ELF-1 (cell line): ENCODE measurements at regions not wholly inside any gene's neighbourhood (a gene's known extent, or its start where the extent isn't known, plus 50 kb on each side); places are given as distances from the start of the nearest gene placed in this dataset.
"Not testable (repeated sequence)": the region's sequence is repeated elsewhere in the genome, so short reads cannot be mapped to it uniquely, and the experiment has no call there.

Source experiments
- DNase-seq: peaks from one replicate; pipeline ENCODE4 v3.0.0-alpha.2; 2016; ENCODE audit warnings: low read depth, low spot score

DNA sequence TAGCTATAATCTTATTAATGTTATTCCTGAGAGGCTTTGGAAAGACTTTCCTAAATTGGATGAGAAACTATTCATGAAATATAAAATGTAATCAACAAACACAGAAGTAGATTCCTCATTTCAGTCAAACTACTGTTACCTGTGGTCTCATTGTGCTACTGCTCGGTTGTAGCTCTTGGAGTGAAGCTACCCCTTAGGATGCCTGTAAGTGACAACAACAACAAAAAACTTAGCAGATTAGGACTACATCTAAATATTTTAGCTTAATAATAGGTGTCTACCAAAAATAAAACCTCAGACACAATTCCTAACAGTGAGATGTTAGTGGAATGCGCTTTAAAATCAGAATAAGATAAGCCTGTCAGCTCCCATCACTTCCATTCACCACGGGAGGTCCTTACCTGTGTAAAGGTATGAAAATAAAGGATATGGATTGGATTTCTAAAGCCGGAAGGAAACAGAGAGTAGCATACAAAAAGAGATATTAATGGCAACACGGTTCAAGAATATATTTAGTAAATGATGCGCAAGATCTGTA, 369.2 kb downstream of the OSTF1 start:
- no peak for DNase-seq

- DNase-seq, result not testable (repeated sequence)
Observed at GRCh38 chr9:75459311-75459710, 371.0 kb downstream of the OSTF1 start.

DNA sequence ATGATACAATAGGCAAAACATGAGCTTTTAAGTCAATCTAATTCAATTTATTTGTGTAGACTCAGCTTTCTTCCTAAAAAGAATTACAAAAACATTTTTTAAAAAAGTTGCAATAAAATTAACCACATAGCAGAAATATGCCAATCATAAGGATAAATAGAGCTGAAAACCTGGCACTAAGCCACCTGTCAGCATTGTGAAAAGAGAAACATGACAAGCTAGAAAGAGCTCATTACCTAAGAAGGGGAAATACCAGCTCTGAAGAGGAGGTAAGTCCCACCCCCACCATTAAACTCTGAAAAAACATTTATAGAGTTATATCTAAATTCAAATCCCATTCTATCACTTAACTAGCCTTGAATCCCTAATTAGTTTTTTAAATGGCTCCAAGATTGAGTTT, 372.9 kb downstream of the OSTF1 start:
- no peak for DNase-seq

- DNase-seq, result no peak
Observed at GRCh38 chr9:75462866-75463265, 374.6 kb downstream of the OSTF1 start.

- no peak for DNase-seq
Observed at GRCh38 chr9:75463871-75464270, 375.6 kb downstream of the OSTF1 start.

DNA sequence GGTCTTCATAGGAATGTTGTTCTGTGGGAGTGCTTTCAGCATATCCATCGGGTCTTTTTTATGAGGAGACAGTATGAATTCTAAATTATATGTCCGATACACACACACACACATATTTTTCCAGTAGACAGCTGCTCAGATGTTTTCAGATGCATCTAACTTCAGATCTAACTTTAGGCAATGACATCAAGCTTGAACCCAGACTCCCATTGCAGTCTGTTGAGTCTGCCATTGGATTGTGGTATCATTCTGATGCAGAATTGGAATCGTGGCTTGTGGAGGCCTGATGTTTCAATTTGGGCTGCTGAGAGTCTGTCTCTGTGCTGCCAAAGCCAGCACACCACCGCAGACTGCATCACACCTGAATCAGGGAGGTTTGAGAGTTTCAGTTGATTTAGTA, 376.4 kb downstream of the OSTF1 start:
- no peak for DNase-seq

- DNase-seq, result no peak
Observed at GRCh38 chr9:75467142-75467541, 378.8 kb downstream of the OSTF1 start.

DNA sequence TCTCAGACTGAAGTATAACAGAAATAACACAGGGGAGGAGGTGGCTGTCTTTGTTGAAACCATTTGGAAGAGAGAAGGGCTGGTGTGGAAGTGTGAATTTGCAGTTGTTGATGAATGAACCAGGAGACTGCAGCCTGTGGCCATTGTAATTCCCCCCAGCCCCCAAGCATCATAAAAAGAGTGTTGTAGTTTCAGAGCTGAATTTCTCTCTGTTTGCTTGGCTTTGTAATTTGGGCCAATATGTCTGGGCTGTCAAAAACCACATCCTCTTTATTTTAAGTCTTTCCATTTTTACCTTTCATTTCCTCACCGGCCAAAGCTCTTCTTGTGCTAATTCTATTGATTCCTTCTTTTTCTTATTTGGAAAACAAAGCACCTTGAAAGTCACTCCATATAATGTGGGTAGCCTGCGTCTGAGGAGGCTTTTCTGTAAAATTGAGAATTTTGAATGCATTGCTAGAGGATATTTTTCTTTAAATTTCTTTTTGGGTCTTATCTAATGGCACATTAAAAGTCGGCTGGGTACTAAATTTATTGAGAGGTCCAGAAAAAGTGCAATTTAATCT, 383.3 kb downstream of the OSTF1 start:
- DNase-seq, result peak; percentile 6

DNA sequence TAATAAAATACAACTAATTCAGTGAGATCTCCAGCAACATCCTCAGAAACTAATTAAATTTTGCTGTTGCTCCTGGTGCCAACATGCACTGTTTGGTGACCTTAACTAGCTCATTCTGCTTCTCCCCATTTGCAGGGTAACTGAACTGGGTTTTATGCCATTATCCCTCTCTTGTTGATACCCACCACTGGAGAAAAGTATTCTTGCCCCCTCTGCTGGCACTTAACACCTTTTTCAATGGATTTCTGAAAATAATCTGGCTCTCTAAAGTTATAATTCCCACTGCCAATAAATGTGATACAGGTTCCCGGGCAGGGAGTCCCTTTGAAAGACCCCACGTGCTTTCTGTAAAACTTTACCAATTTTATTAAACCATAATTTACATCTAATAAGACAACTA, 394.3 kb downstream of the OSTF1 start:
- DNase-seq, result no peak

DNA sequence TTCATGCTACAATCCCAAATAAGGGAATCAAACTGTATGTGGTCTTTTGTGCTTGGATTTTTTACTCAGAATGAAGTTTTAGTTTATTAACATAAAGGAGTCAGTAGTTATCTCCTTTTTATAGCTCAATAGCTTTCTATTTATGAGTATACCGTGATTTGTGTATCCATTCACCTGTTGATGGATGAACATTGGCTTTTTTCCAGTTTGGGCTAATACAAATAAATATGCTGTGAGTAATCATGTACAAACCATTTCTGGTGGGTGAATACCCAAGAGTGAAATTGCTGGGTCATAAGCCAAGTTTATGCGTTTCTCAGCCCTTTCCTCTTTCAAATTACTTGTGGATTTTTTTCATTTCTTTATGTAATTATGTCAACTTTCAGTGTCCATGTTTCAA, 395.3 kb downstream of the OSTF1 start:
- DNase-seq, result no peak

DNA sequence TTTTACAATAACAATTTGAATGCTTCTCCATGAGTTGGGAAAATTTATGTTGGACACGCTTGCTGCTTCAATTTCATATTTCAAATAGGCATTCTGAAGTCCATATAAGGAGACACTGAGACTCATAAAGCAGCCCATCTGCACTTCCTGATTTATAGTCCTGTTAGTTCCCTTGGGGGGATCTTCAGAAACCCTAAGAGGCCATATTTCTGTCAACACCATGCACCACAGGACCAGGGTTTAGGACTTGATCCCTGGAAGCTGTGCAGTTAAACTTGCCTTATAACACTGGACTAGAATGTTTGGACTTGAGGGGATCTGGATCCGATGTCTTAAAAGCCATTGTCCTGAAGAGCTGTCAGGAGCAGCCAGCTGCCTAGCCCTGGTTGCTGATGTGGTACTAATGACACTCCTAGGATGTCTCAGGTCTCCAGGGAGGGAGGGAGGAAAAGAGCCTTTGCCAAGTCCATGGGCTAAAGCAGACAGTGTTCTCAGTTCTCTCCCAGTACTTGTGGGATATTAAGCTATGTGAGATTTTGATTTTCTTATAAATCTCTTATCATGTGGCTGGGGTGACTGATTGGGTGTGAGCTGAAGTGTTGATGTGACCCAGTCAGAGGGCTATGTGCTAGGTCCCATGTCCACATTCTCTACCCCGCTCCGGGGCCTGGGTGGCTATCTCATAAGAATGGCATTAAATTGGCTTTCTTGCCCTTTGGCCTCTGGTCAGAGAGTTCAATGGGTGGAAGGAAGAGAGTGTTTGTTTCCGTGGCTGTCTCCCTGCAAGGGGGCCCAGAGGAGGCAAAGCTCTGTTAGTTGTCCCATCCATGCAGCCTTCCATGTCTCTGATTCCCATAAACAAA, 399.8 kb downstream of the OSTF1 start:
- DNase-seq, result no peak

DNA sequence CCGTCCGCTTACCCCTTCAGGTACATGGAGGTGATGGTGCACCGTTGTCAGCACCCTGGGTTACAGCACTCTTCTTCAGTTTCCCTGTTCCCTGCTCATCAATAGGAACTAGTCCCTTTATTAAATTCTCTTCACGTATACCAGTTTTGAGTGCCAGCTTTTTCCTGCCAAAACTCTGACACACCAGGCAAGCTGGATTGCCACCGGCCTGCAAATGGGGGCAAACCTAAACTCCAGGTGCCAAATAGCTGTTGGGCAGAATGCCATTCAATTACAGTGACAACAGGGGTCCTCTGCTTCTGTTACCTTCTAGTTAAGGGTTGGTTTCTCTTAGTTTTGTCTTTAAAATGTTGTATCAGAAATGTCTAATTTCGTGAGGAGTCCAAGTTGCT, 400.4 kb downstream of the OSTF1 start:
- no peak for DNase-seq

DNA sequence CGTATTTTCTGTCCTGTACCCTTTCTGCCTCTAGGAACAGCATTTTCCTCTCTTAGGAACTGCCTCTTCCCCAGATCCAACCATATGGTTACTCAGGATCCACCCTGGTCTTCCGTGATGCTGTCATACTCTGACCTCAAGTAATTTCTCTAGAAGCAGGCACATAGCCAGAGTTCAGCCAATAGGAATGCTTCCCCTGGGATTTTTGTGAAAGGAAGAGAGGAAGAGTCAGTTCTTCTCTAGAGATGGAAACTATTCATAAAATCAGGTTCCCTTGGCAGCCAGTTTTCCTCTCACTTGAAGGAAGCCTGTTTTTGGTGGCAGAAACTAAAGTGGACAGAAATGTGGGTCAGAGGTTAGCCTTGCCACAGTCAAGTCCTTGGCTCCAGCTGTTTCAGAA, 400.1 kb upstream of the PCSK5 start:
- DNase-seq, result no peak

DNA sequence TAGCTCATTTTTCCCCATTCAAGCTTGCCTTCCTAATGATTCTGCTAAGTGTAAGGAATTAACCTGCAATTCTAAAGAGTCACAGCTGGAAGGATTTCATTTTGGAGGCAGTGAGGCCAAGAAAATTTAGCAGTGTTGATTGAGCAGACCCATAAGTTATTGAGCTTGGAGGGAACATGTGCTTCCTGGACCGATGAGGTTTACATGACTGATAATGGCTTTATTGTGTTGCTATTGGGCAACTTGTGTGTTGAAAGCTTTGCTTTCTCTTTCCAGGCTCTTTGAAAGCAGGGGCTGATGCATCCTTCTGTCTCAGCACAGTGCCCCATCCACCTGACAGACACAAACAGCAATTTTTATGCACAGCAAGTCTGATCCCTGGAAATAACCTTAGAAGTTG, 398.9 kb upstream of the PCSK5 start:
- no peak for DNase-seq

DNA sequence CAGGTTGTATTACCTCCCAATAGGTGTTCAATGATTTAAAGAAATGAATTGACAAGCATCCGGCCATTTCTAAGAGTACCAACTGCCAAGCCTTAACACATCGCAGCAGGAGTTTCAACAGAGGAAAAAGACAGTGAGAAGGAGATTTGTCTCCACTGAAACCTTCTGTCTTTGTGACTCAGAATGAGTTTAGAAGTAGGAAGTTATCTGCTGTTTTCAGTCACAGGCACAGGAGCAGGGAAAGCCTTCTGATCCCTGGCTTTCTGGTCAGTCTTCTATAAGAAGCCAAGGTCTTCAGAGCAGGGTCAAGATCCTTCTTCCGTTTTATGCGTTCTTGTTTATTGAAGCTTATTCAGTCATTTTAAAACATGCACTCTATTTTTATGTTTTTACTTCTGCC, 390.7 kb upstream of the PCSK5 start:
- DNase-seq, result no peak

DNA sequence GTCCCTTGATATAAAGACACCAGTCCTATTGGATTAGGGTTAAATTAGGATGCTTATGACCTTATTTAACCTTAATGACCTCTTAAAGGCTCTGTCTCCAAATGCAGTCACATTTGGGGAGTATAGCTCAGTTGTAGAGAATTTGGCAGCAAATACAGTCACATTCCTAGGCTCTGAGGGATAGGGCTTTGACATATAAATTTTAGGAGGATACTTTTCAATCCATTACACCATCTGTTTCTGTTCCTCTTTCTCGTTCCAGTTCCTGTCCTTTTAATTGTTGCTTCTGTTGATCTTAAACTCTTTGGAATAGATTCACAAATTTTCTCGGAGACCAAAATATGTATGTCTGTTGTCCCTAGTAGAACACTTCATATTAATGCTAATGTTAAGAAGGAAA, 390.0 kb upstream of the PCSK5 start:
- no peak for DNase-seq

DNA sequence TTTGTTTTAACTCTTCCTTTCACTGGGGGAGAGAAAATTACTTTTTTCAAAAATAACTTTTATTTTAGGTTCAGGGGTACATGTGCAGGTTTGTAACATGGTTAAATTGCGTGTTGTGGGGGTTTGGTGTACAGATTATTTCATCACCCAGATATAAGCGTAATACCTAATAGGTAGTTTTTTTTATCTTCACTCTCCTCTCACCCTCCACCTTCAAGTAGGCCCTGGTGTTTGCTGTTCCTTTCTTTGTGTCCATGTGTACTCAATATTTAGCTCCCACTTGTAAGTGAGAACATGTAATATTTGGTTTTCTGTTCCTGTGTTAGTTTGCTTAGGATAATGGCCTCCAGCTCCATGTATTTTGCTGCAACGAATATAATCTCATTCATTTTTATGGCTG, 389.5 kb upstream of the PCSK5 start:
- DNase-seq, result not testable (repeated sequence)

DNA sequence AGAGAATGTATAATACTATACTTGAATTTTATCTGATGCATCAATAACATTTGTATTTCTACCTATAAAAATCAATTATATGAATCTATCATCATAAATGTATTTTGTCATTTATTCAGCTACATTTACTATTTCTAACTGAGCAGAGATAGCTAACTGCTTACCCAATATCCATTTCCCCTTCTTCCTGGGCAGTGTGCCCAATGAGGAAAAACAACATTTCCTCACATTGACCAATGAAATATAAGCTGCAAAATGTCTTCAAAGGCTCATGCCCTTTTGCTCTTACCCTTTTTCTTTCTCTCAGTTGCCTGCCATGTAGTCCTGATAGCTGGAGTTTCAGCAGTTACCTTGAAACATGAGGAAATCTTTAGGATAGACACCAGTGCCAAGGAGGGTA, 385.8 kb upstream of the PCSK5 start:
- DNase-seq, result no peak

- DNase-seq, result no peak
Observed at GRCh38 chr9:75505654-75506053, 384.8 kb upstream of the PCSK5 start.

GRCh38 chr9:75529463-75529862, 361.0 kb upstream of the PCSK5 start:
- no peak for DNase-seq

GRCh38 chr9:75531588-75531987, 358.9 kb upstream of the PCSK5 start:
- DNase-seq, result no peak

DNA sequence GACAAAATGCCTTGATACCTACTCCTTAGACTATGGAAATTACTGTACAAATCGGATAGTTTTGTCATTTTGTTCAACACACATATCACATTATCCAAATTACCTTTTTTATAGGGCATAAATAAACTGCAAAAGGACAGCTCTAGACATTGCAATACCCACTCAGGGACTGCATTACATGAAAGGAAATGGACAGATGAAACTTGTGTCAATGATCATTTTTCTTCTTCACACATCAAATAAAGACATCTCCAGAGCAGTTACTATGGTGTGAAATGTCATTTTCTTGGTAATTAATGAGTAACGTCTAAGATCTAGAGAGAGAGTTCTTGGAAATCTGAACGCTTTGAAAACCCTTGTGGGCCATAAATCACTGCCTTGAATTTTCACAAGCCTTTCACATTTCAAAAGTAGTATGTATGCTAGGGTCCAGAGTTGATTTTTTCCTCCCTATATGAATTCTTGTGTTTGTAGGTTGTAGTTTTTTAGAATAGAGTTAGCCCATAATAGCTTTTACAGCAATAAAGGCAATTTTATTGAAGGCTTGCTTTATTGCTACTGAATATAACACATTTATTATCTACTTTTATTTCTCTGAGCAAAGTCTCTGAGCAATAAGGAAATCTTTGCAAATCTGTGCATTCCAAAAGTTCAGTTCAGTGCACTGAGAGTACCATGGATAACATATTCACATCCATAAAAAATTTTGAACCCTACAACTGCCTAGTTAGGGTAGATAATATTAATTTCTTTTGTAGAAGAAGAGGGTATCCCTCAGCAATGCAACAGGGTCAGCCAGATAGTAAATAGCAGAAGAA, 358.0 kb upstream of the PCSK5 start:
- no peak for DNase-seq
